SK-MEL-5 (cell line): ENCODE measurements at regions not wholly inside any gene's neighbourhood (a gene's known extent, or its start where the extent isn't known, plus 50 kb on each side); places are given as distances from the start of the nearest gene placed in this dataset.
A peak's percentile ranks its signal among the peaks of the same experiment; 100 is the strongest.

ENCODE experiments used
- DNase-seq: peaks from one replicate; pipeline ENCODE4 v3.0.0-alpha.2; 2016; ENCODE audit warnings: low read depth, low spot score
- in situ Hi-C: cut with HindIII; loops from 2 replicates; pipeline ENCODE4 v1.10.0; 2016; ENCODE audit warnings: low sequenced_read_pairs, high pct_unique_total_duplicates, low pct_unique_long_range_greater_than_20kb
- small RNA-seq, 2 experiments: library from RNA; depleted of rRNA; stranded (forward); fragments of <200 nt; gene quantifications; one replicate each; pipeline ENCODE3, GENCODE V24; 2014

DNA sequence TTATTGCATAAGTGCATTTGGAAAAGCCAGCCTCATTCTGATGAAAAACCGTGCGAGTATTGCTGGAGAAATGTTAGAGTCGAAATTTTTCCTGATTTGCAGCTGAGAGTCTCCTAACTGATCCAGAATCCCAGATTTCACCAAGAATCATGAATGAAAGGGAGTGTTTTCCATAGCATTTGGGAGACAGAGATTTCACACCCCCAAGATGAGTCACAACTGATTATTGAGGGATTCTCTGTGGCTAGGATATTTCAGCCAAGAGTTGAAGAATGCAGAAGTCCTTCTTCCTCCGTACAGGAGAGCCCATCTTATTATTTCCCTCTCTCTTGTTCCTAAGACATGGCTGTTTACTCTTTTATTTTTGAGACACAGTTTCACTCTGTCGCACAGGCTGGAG, 82.2 kb upstream of the SALL4 start:
- DNase-seq = peak; percentile 24
- in situ Hi-C loops = no loop called here

DNA sequence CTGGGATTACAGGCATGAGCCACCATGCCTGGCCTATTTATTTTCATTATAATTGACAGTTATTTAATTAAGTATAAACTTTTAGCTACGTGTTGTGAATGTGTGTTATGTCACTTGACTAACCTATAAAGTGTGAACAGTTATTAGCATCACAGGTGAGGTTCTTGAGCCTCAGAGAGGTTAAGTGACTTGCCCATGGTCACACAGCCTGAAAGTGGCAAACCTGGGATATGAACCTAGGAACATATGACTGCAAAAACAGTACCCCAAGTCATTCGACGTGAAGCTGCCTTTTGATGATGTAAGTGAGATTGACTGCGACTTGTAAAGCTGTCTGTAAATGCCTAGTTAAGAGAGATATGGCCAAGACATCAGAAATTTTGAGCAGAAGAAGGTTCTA, 77.9 kb upstream of the SALL4 start:
- in situ Hi-C loops = no loop called here

DNA sequence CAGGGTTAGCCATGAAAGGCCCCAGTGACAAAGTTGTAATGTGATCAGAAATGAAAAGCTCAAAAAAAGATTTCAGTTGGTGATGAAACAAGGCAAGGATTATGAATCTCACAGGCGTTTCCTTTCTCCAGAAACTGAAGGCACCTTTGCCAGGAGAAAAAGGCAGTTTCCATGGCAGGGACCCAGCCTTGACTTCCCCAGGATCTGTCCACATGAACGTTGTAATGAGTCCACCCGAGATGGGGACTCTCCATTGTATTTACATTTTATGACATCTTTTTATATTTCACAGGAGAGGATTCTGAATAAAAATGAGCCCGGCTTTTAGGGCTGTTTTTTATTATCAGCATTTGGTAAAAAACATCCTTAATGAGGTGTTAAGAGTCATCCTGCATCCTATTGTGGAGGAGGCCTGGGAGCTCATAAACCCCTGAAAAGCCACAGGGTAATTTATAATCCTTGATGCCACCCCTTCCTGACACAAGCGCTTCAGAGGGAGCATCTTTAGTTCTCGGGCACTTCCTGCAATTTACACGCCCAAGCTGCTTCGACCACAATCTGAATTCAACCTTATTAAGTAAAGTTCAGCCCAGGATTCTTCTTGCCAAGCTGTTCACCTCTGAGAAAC, 74.1 kb upstream of the SALL4 start:
- in situ Hi-C loops = no loop called here
- DNase-seq = peak; percentile 36

More for the DNA sequence above, 77.9 kb upstream of the SALL4 start:
- no peak for DNase-seq

DNA sequence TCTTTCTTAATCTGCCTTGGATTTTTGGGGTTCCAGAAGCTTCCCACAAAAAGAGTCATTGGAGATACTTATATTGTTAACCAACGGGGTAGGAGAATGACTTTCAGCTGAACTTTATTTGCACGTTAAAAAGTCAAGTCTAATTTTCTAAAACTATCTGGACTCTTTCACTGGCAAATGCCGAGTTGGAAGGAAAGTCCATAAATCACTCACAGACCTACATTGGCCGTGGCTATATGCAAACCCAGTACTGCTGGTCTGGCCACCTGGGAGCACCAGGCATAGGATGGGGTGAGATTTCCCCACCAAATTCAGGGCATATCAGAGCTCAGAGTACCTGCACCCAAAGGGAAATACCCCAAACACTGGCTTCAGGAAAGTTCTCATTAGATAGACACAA, 71.3 kb upstream of the SALL4 start:
- in situ Hi-C loops = no loop called here
- no peak for DNase-seq

DNA sequence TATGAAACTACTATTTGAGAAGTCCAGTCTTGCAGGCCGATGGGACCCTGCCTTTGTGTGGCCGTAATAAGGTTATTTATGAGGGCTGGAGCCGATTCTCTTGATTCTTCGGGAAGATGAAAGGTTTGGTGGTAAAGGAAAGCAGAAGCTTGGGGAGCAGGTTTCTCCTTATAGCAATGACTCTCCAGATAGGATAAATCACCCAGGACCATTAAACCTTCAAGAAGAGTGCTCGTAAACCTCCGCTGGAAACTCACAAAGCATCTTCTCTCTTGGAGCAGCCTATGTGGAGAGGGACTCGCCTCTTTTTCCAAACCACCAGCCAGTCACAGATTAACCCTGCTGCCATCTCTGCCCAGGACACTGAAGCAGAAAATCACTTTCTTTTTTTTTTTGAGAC, 69.6 kb upstream of the SALL4 start:
- in situ Hi-C loops = no loop called here
- no peak for DNase-seq

DNA sequence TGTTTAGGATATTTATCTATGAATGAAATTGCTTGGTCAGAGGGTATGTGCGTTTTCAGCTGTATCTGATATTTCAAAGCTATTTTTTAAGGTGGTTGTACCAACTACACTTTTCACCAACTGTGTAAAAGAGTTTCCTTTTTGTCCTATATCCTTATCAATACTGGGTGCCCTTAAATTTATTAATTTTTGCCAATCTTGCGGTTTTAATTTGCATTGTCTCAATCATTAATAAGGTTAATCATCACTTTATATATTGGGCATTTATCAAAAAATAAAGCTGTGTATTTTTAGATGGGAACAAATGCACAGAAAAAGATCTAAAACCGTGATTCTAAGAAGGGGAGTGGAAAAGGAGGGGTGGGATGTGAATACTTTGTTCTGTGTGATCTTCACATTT, 66.7 kb upstream of the SALL4 start:
- in situ Hi-C loops = no loop called here

DNA sequence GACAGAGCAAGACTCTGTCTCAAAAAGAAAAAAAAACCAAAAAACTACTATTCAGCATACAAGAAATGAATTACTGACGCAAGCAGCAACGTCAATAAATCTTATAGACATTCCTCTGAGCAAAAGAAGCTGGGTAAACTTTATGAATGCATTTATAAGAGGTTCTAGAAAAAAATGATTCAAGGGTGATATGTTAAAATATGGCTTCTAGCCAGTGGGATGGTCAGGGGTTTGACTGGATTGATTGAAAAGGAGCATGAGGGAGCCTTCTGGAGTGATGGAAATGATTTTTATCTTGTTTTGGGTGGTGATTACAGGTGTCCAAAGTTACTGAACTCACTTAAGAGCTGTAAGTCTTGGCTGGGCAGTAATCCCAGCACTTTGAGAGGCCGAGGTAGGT, 64.9 kb upstream of the SALL4 start:
- in situ Hi-C loops = no loop called here
- DNase-seq = no peak

More for the DNA sequence above, 66.7 kb upstream of the SALL4 start:
- no peak for DNase-seq

DNA sequence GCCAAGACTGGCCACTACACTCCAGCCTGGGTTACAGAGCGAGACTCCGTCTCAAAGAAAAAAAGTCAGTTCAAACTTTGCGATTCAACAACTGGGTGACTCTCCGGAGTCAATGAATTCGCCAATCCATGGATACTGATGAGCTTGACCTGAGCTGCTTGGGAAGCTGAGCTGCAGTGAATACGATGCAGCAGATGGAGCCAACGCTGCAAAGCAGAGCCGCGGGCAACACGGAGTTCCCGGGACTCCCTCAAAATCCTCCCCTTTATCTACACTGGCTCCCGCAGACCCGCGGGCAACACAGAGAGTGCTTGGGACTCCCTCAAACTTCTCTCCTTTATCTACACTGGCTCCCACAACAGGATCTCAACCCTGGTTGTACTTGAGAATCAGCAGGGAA, 62.6 kb upstream of the SALL4 start:
- in situ Hi-C loops = no loop called here
- no peak for DNase-seq

DNA sequence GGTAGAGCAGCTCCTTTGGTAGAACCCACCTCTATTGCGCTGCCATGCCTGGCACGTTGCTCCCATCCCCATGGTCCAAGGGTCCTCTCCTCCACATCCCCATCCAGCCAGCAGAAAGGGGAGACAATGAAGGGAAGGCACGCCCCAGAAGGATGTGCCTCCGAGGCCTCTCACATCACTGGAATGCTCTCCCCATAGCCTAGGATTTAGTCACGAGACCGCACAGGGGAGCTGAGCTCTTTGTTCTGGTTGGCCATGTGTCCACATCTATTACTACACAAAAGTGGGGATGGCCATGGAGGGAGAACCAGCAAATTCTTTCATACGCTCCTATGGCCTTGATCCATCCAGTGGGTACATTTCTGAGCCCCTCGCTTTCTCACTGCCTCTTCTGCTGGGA, 60.5 kb upstream of the SALL4 start:
- in situ Hi-C loops = no loop called here
- DNase-seq = no peak

DNA sequence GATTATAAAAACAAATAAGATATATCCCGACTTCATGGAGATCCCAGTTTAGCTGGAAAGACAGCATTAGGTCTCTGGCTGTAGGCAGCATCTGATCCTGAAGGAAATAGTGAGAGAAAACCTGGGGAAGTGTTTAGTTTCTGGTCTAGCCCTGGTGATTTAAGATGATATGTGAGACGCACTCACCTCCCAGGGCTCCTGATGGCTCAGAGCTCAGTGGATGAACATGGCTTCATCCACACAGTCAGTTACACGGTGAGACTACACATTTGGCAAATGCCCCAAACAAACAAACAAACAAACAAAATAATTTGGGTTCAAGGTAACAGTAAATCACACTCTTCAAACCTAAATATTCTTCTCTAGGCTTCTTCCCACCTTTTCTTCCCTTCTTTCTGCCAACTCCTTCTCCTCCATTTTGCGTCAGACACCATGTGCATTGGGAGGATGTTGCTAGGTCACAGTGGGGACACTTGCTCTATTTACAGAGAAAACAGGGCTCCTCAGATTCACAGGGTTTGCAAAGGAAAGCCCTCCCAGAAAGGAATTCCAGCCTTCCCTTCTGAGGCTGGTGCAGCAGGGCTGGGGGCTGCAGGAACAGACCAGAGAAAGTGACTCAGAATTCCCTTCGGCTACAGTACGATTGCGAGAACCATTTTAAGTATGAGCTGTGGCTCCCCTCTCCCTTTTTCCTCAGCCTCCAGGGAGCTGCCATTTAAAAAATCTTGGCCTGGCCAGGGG, 59.6 kb upstream of the SALL4 start:
- no peak for DNase-seq
- in situ Hi-C loops = no loop called here

DNA sequence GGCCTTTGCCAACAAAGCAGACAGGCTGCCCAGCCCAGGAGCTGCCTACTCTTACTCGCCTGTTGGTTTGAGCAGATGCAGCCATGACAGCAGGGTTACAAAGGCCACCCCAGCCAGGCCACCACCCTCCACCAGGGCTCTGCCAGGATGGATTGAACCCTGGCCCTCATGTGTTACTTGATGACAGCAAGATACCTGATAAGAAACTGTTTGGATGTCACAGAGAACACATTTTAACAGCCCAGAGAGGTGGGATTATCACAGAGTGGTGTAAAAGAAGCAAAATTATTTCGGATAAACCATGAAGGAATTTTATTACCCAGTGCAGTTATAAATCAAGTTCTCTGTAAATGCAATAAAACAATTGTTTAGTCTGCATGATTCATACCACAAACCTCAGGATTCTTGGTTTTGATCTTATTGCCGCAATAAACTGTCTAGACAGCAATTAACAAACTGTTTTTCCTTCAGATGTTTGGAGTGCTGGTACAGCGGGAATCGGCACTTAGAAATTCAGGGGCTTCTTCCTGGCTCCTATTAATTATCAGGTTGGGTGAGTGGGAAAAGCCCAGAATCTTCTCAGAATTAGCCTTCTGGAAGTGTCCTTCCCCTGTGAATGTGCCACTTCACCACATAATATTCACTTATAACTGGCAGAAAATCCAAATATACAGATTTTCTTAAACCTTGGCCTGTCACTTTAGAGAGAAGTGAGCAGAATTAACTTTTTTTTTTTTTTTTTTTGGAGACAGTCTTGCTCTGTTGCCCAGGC, 58.0 kb upstream of the SALL4 start:
- in situ Hi-C loops = no loop called here
- DNase-seq = no peak

DNA sequence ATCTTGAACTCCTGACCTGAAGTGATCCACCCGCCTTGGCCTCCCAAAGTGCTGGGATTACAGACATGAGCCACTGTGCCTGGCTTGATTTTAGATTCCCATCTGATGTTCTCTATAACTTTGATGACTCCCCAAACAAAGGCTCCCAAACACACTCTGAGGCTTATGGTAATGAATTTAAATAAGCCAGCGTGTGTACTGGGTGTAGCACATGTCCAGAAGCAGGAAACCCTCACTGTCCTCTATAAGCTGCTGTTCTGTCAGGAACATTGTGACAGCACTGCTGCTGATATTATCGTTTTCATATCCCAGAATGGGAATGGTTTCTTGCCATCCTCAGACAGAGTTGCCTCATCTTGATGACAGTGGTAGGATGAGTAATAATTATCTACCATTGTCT, 54.1 kb upstream of the SALL4 start:
- no peak for DNase-seq
- in situ Hi-C loops = no loop called here

DNA sequence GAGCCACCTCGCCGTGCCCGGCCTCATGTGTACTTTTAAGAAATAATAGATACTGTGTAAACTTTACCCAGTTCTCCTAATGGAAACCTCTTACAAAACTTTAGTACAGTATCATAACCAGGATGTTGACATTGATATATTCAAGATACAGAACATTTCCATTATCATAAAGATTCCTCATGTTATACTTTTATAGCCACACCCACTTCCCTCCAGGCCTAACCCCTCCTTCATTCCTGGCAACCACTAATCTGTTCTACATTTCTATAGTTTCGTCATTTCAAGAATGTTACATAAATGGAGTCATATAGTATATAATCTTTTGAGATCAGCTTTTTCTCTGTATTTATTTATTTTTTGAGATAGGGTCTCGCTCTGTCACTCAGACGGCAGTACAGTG, 52.6 kb upstream of the SALL4 start:
- DNase-seq = no peak
- in situ Hi-C loops = no loop called here

Small RNAs in the stretch of these regions (small RNA-seq; reads per million reads assigned to genes)
- gene RNU6-347P = 0 reads per million in 2 experiments
- gene RNU7-6P = 0 reads per million in 2 experiments
